ENCODE measurements at regions not wholly inside any gene's neighbourhood (a gene's known extent, or its start where the extent isn't known, plus 50 kb on each side); places are given as distances from the start of the nearest gene placed in this dataset.
A peak's percentile ranks its signal among the peaks of the same experiment; 100 is the strongest.

DNA sequence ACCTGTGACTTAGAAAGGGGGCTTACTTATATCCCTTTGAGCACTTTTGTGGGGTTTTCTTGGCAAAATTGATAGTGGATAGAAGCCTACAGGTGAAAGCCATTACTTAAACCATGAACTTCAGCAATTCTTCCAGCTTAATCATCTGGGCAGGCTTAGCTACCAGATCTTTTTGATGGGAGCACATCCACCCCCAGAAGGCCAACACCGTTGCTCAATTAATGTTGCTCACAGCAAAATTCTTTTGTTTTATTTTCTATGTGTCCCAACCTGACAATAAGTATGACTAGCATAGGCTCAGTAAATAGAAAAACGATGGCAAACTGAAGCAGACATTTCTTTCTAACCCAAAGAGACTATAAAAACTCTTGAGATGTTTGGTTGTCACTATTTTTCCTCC lies 269.4 kb upstream of the TCF4 start:
- TF ChIP-seq EZH2 (IDR thresholded peaks at IDR 0.05; ENCODE audit: borderline replicate concordance, low read depth, low read length, severe bottlenecking): no peak
- Histone ChIP-seq H3K4me3 (ENCODE audit: low read depth in 1 of 2, low read length in 2 of 2) (no peak overlapping the region), H3K27me3 (ENCODE audit: insufficient read depth, low read length, poor library complexity) (no peaks in the 10 kb centered on the region), H4K20me1 (ENCODE audit: insufficient read depth, low read length) (no peaks in the 10 kb centered on the region), H3K27ac (ENCODE audit: low read length) (no peak overlapping the region), H3K36me3 (ENCODE audit: insufficient read depth, low read length) (no peaks in the 10 kb centered on the region), H2AFZ (ENCODE audit: low read depth, low read length) (no peak overlapping the region), H3K79me2 (ENCODE audit: insufficient read depth, low read length) (no peaks in the 10 kb centered on the region), H3K4me1 (ENCODE audit: insufficient read depth, low read length) (no peaks in the 10 kb centered on the region), H3K9ac (ENCODE audit: low read depth, low read length) (no peak overlapping the region), H3K9me3 (ENCODE audit: insufficient read depth, low read length, severe bottlenecking) (no peaks in the 10 kb centered on the region), H3K4me2 (ENCODE audit: insufficient read depth, low read length) (no peak overlapping the region)
- DNase-seq (no peak), ATAC-seq (ENCODE audit: insufficient read depth, low read depth) (no peak)

DNA sequence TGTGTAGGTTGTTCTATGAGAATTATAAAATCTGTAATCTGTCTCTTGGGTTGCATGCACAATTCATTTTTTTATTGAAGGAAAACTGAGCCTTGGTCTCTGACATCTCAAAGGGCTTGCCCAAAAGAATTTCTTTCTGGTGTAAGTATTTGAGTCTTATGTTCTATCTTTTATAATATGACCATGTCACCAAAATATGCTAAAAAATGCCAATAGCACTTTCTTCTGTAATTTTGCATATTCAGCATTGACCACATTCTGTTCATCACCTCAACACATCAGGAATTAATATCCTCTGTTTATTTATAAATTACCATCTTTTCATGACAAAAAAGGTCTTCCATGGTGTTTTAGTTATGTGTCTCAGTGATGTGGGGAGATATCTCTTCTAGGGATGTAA lies 268.7 kb upstream of the TCF4 start:
- Histone ChIP-seq H3K9me3 (ENCODE audit: insufficient read depth, low read length, severe bottlenecking) (no peaks in the 10 kb centered on the region), H3K4me3 (ENCODE audit: low read depth in 1 of 2, low read length in 2 of 2) (no peak overlapping the region), H4K20me1 (ENCODE audit: insufficient read depth, low read length) (no peaks in the 10 kb centered on the region), H3K79me2 (ENCODE audit: insufficient read depth, low read length) (no peaks in the 10 kb centered on the region), H3K4me2 (ENCODE audit: insufficient read depth, low read length) (no peak overlapping the region), H3K36me3 (ENCODE audit: insufficient read depth, low read length) (no peaks in the 10 kb centered on the region), H3K4me1 (ENCODE audit: insufficient read depth, low read length) (no peaks in the 10 kb centered on the region), H3K9ac (ENCODE audit: low read depth, low read length) (no peak overlapping the region), H2AFZ (ENCODE audit: low read depth, low read length) (no peak overlapping the region), H3K27ac (ENCODE audit: low read length) (no peak overlapping the region), H3K27me3 (ENCODE audit: insufficient read depth, low read length, poor library complexity) (no peaks in the 10 kb centered on the region)
- DNase-seq (no peak), ATAC-seq (ENCODE audit: insufficient read depth, low read depth) (no peak)
- no peak for TF ChIP-seq CTCF (IDR thresholded peaks at IDR 0.05; ENCODE audit: borderline replicate concordance, extremely low read depth, low read length, poor library complexity, severe bottlenecking)
- TF ChIP-seq EZH2 (IDR thresholded peaks at IDR 0.05; ENCODE audit: borderline replicate concordance, low read depth, low read length, severe bottlenecking): no peak

GRCh38 chr18:55856229-55856628 lies 268.2 kb upstream of the TCF4 start:
- Histone ChIP-seq H3K9ac (ENCODE audit: low read depth, low read length) (no peak overlapping the region), H3K27ac (ENCODE audit: low read length) (no peak overlapping the region)
- no peak for TF ChIP-seq EZH2 (IDR thresholded peaks at IDR 0.05; ENCODE audit: borderline replicate concordance, low read depth, low read length, severe bottlenecking)
- TF ChIP-seq CTCF (IDR thresholded peaks at IDR 0.05; ENCODE audit: borderline replicate concordance, extremely low read depth, low read length, poor library complexity, severe bottlenecking): no peak

DNA sequence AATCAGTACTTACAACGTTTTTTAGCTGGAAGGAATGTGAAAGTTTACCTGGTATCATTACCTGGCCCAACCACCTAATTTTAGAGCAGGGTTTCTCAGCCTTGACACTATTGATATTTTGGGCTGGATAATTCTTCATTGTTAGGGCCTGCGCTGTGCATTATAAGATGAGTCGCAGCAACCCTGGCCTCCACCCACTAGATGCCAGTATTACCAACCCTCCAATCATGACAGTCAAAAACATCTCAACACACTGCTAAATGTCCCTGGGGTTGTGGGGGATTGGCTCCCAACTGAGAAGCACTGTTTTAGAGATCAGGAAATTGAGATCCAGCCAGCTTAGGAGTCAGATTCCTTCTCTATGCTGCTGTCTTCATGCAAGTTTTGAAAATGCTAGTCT lies 265.3 kb upstream of the TCF4 start:
- Histone ChIP-seq H3K36me3 (ENCODE audit: insufficient read depth, low read length) (no peaks in the 10 kb centered on the region), H3K27me3 (ENCODE audit: insufficient read depth, low read length, poor library complexity) (no peaks in the 10 kb centered on the region), H3K4me1 (ENCODE audit: insufficient read depth, low read length) (no peaks in the 10 kb centered on the region), H3K9ac (ENCODE audit: low read depth, low read length) (no peak overlapping the region), H2AFZ (ENCODE audit: low read depth, low read length) (no peak overlapping the region), H3K4me2 (ENCODE audit: insufficient read depth, low read length) (no peak overlapping the region), H3K4me3 (ENCODE audit: low read depth in 1 of 2, low read length in 2 of 2) (no peak overlapping the region), H3K27ac (ENCODE audit: low read length) (no peak overlapping the region), H3K79me2 (ENCODE audit: insufficient read depth, low read length) (no peaks in the 10 kb centered on the region), H3K9me3 (ENCODE audit: insufficient read depth, low read length, severe bottlenecking) (no peaks in the 10 kb centered on the region), H4K20me1 (ENCODE audit: insufficient read depth, low read length) (no peaks in the 10 kb centered on the region)
- ATAC-seq (ENCODE audit: insufficient read depth, low read depth) (no peak), DNase-seq (no peak)
- TF ChIP-seq CTCF (IDR thresholded peaks at IDR 0.05; ENCODE audit: borderline replicate concordance, extremely low read depth, low read length, poor library complexity, severe bottlenecking) (peak; percentile 7), EZH2 (IDR thresholded peaks at IDR 0.05; ENCODE audit: borderline replicate concordance, low read depth, low read length, severe bottlenecking) (no peak)

More at GRCh38 chr18:55856229-55856628, 268.2 kb upstream of the TCF4 start:
- Histone ChIP-seq H3K4me3 (ENCODE audit: low read depth in 1 of 2, low read length in 2 of 2) (no peak overlapping the region), H3K27me3 (ENCODE audit: insufficient read depth, low read length, poor library complexity) (no peaks in the 10 kb centered on the region), H3K4me2 (ENCODE audit: insufficient read depth, low read length) (no peak overlapping the region), H3K36me3 (ENCODE audit: insufficient read depth, low read length) (no peaks in the 10 kb centered on the region), H3K9me3 (ENCODE audit: insufficient read depth, low read length, severe bottlenecking) (no peaks in the 10 kb centered on the region), H3K4me1 (ENCODE audit: insufficient read depth, low read length) (no peaks in the 10 kb centered on the region), H3K79me2 (ENCODE audit: insufficient read depth, low read length) (no peaks in the 10 kb centered on the region), H2AFZ (ENCODE audit: low read depth, low read length) (no peak overlapping the region), H4K20me1 (ENCODE audit: insufficient read depth, low read length) (no peaks in the 10 kb centered on the region)
- no peak for ATAC-seq (ENCODE audit: insufficient read depth, low read depth)
- no peak for DNase-seq
